ENCODE measurements at regions not wholly inside any gene's neighbourhood (a gene's known extent, or its start where the extent isn't known, plus 50 kb on each side); places are given as distances from the start of the nearest gene placed in this dataset.

- no peak for DNase-seq
- H3K4me1 ChIP-seq (ENCODE audit: insufficient read depth, low read length): no peaks in the 10 kb centered on the region
- peak overlapping the region in 1 of 3 experiments; percentile 88; a peak in 1 of 7 replicates for H3K27ac Mint-ChIP-seq
- no peak overlapping the region for H3K27ac ChIP-seq (ENCODE audit: insufficient read length, low read depth, low read length)
- H4K8ac ChIP-seq (replicated peaks; ENCODE audit: insufficient read length, low read depth, low read length): no peak overlapping the region
- H2AFZ ChIP-seq (ENCODE audit: low read length): no peak overlapping the region
- no peak overlapping the region for H3K18ac ChIP-seq (ENCODE audit: insufficient read length, low read depth, low read length)
- no CpG with 5 or more reads among the region's 3 CpGs for WGBS (ENCODE audit: extremely low coverage, insufficient read length, low lambda C conversion rate)
- H3K9ac ChIP-seq (ENCODE audit: extremely low read depth, insufficient read length, low read length): no peak overlapping the region
- H3K4ac ChIP-seq (ENCODE audit: low read depth, low read length): no peak overlapping the region
- no peak overlapping the region for H3K14ac ChIP-seq (ENCODE audit: insufficient read depth, low read length)
- no peak overlapping the region for H3K4me2 ChIP-seq (ENCODE audit: insufficient read depth, insufficient read length, low read length)
- H2BK20ac ChIP-seq (ENCODE audit: low read depth, low read length, poor library complexity, severe bottlenecking): no peak overlapping the region
- peaks cover 3% of the 10 kb centered on the region; the same call in 1 of the 2 replicates for H3K27me3 Mint-ChIP-seq (ENCODE audit: low read depth)
- H3K56ac ChIP-seq (ENCODE audit: insufficient read length, low read depth, low read length): no peak overlapping the region
- H3K4me1 Mint-ChIP-seq: peaks cover 0 to 8% of the 10 kb centered on the region in 2 experiments
- H3K9me3 ChIP-seq (ENCODE audit: control insufficient read depth, low read depth, low read length): no peaks in the 10 kb centered on the region
- no peaks in the 10 kb centered on the region for H3K27me3 ChIP-seq (ENCODE audit: insufficient read depth, low read length)
- no peak overlapping the region for H4K91ac ChIP-seq (ENCODE audit: insufficient read length, low read depth, low read length)
- H3K36me3 Mint-ChIP-seq (ENCODE audit: insufficient read depth in 1 of 3, low read depth in 3 of 3): no peaks in the 10 kb centered on the region
- no peaks in the 10 kb centered on the region; a peak in 1 of 5 replicates for H3K9me3 Mint-ChIP-seq
- H3K4me3 Mint-ChIP-seq: no peak overlapping the region
- H2BK12ac ChIP-seq (ENCODE audit: insufficient read length, low read depth, low read length): no peak overlapping the region
- no peak overlapping the region for H2AK5ac ChIP-seq (ENCODE audit: insufficient read length, low read length)
- H4K5ac ChIP-seq (ENCODE audit: insufficient read length, low read depth, low read length): no peak overlapping the region
- no peaks in the 10 kb centered on the region for H3K23me2 ChIP-seq (ENCODE audit: insufficient read length, low read depth, low read length, poor library complexity, severe bottlenecking)
- no peaks in the 10 kb centered on the region for H4K20me1 ChIP-seq (ENCODE audit: control insufficient read depth, insufficient read depth, insufficient read length)
- no peak overlapping the region for H2BK120ac ChIP-seq (ENCODE audit: low read depth, low read length, poor library complexity, severe bottlenecking)
- no peaks in the 10 kb centered on the region for H3K79me2 ChIP-seq (ENCODE audit: insufficient read depth, low read length)
- no peaks in the 10 kb centered on the region for H3K79me1 ChIP-seq (ENCODE audit: insufficient read depth, low read depth, low read length, poor library complexity, severe bottlenecking)
- no peak overlapping the region for H3K23ac ChIP-seq (ENCODE audit: insufficient read length, low read depth, low read length)
- no peak overlapping the region for H3T11ph ChIP-seq (ENCODE audit: low read length)
- H2BK5ac ChIP-seq (ENCODE audit: insufficient read length, low read length): no peak overlapping the region
- no peak for TF ChIP-seq CTCF (conservative IDR thresholded peaks at IDR 0.05)
- H2BK15ac ChIP-seq (ENCODE audit: low read depth, low read length): no peak overlapping the region
These were observed 170.7 kb downstream of the TTC32 start for GRCh38 chr2:19731037-19731436.

Measured in H9 (cell line).